ENCODE measurements at regions not wholly inside any gene's neighbourhood (a gene's known extent, or its start where the extent isn't known, plus 50 kb on each side); places are given as distances from the start of the nearest gene placed in this dataset.

DNA sequence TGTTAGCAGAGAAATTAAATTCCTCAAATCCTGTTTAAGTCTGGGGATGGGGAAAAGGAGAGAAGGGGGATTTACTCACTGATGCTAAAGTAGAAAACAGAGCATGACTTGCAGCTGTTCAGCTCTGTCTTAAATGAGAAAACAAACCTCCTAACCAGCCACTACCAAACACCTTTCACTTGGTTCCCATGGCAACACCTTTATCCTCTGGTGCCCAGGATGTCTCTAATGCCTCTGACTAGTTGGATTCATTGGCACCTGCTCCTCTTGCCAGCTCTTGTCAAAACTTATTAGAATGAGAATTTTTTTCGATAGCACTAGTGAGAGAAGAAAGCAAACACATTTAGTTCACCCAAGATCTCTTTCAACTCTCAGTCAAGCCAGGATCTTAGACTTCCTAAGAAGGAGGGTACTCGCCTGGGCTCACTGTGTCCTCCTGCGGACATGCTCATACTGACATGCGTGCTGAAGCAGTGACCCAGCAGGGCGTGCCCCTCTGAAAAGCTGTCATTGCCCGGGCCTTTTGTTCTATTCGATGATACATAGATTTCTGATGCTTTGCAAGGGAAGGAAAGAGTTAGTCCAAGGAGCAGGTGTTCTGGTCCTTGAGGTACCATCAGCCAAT is 656.0 kb upstream of the CELF4 start:
- no peak for DNase-seq
- intact Hi-C loops (cut with DNase I), result no loop called here
- whole genome bisulfite sequencing, 3 donors, result 89 to 93% (median 91%) methylated on average over 7 of the region's 7 CpGs
- Histone ChIP-seq H3K9me3 (no peaks in the 10 kb centered on the region), H3K27ac (no peak overlapping the region), H3K36me3 (no peaks in the 10 kb centered on the region), H3K4me1 (ENCODE audit: insufficient read depth) (no peaks in the 10 kb centered on the region), H3K4me3 (no peak overlapping the region), H3K27me3 (no peaks in the 10 kb centered on the region)
- TF ChIP-seq POLR2A (IDR thresholded peaks at IDR 0.05), result no peak
- TF ChIP-seq EP300 (IDR thresholded peaks at IDR 0.05), result no peak
- no peak for TF ChIP-seq CTCF (IDR thresholded peaks at IDR 0.05)

DNA sequence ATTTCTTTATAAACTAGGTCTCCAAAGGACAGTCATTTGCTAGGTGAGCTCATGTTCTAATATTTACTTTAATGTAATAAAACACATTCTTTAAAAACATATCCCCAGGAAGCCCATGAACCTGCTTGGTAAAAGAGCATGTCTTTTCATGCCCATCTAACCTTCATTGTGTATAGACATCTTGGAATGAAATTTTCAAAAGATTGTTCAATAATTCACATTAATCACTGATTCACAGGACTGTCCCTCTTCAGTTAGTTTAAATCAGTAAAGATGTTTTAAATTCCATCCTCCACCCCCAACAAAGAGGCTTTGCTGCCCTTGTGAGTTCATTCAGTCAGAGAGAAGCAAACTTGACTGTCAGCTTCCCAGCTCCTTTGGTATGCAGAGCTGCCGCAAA is 633.4 kb upstream of the CELF4 start:
- no peak for DNase-seq
- H3K27me3 ChIP-seq, result no peaks in the 10 kb centered on the region
- no peaks in the 10 kb centered on the region for H3K36me3 ChIP-seq
- no peaks in the 10 kb centered on the region for H3K4me1 ChIP-seq (ENCODE audit: insufficient read depth)
- no peaks in the 10 kb centered on the region for H3K9me3 ChIP-seq
- 18 to 20% (median 19%) methylated on average over 1 of the region's 1 CpG for WGBS, 3 donors
- intact Hi-C loops (cut with DNase I), result no loop called here
- no peak overlapping the region for H3K27ac ChIP-seq
- TF ChIP-seq EP300 (IDR thresholded peaks at IDR 0.05) (no peak), POLR2A (IDR thresholded peaks at IDR 0.05) (no peak), CTCF (IDR thresholded peaks at IDR 0.05) (no peak)
- H3K4me3 ChIP-seq, result no peak overlapping the region

DNA sequence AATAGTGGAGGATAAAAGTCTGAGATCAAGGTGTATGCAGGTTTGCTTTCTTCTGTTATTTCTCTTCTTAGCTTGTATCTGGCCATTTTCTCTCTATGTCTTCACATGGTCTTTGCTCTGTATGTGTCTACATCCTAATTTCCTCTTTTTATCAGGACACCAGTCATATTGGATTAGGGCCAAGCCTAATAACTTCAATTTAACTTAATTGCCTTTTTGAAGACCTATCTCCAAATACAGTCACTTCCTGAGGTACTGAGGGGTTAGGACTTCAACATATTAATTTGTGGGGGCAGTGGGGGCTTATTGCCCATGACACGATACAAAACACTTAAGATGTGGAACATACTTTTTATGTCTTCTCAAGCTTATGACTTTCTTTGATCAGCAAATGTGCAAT is 632.9 kb upstream of the CELF4 start:
- no peaks in the 10 kb centered on the region for H3K9me3 ChIP-seq
- TF ChIP-seq CTCF (IDR thresholded peaks at IDR 0.05) (no peak), POLR2A (IDR thresholded peaks at IDR 0.05) (no peak), EP300 (IDR thresholded peaks at IDR 0.05) (no peak)
- no peak for DNase-seq
- WGBS, 3 donors, result 82 to 93% (median 83%) methylated on average over 1 of the region's 1 CpG
- H3K27me3 ChIP-seq, result no peaks in the 10 kb centered on the region
- no peak overlapping the region for H3K4me3 ChIP-seq
- H3K4me1 ChIP-seq (ENCODE audit: insufficient read depth), result no peaks in the 10 kb centered on the region
- no peak overlapping the region for H3K27ac ChIP-seq
- intact Hi-C loops (cut with DNase I), result no loop called here
- H3K36me3 ChIP-seq, result no peaks in the 10 kb centered on the region

DNA sequence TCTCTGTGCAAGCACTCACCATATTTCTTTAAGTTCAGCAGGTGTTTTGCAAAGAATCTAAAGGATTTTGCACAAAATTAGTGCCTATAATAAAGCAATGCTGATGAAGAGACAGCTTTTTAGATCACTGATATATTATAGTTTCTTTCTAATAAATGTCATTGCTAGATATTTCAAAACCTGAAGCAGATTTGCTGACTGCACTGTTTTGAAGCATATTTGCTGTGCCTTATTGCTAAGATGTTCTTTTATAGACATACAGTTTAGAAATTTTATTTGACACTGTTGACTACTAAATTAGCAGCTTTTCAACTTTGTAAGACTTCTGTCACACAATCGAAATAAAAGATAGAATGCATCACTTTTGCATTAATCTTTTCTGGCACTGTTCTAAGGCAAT is 620.9 kb upstream of the CELF4 start:
- TF ChIP-seq CTCF (IDR thresholded peaks at IDR 0.05) (no peak), POLR2A (IDR thresholded peaks at IDR 0.05) (no peak), EP300 (IDR thresholded peaks at IDR 0.05) (no peak)
- Histone ChIP-seq H3K9me3 (no peaks in the 10 kb centered on the region), H3K4me3 (no peak overlapping the region), H3K27ac (no peak overlapping the region), H3K36me3 (no peaks in the 10 kb centered on the region), H3K27me3 (no peaks in the 10 kb centered on the region), H3K4me1 (ENCODE audit: insufficient read depth) (no peaks in the 10 kb centered on the region)
- intact Hi-C loops (cut with DNase I), result no loop called here
- no peak for DNase-seq
- WGBS, 3 donors, result 74 to 80% (median 75%) methylated on average over 1 of the region's 1 CpG

Measured in ovary (tissue), 7 donors.